ENCODE measurements at regions not wholly inside any gene's neighbourhood (a gene's known extent, or its start where the extent isn't known, plus 50 kb on each side); places are given as distances from the start of the nearest gene placed in this dataset.

GRCh38 chr5:26553079-26553478 lies 485.3 kb downstream of the CDH9 start:
- DNase-seq (ENCODE audit: low spot score), result no peak
- TF ChIP-seq EZH2phosphoT487 (IDR thresholded peaks at IDR 0.05; ENCODE audit: low read depth, severe bottlenecking, unreplicated experiment) (no peak), CTCF (IDR thresholded peaks at IDR 0.05; ENCODE audit: poor library complexity) (no peak), EZH2 (IDR thresholded peaks at IDR 0.05; ENCODE audit: borderline replicate concordance) (no peak)
- no peaks in the 10 kb centered on the region for H3K79me2 ChIP-seq
- H3K9me3 ChIP-seq (ENCODE audit: low read depth), result no peaks in the 10 kb centered on the region
- H2AFZ ChIP-seq, result no peak overlapping the region
- 82% methylated on average over 2 of the region's 2 CpGs for whole genome bisulfite sequencing (ENCODE audit: low lambda C conversion rate, missing lambda C conversion rate)
- H3K36me3 ChIP-seq (replicated peaks; ENCODE audit: insufficient read depth, low read depth), result no peaks in the 10 kb centered on the region
- H3K4me1 ChIP-seq (ENCODE audit: insufficient read depth), result no peaks in the 10 kb centered on the region
- no peak overlapping the region for H3K4me3 ChIP-seq
- no peak overlapping the region for H3K4me2 ChIP-seq
- no peaks in the 10 kb centered on the region for H4K20me1 ChIP-seq (ENCODE audit: insufficient read depth, poor library complexity, severe bottlenecking)
- H3K27ac ChIP-seq, result no peak overlapping the region
- H3K27me3 ChIP-seq, result no peaks in the 10 kb centered on the region
- no peaks in the 10 kb centered on the region for H3K9me2 ChIP-seq (replicated peaks; ENCODE audit: insufficient read depth)

- Histone ChIP-seq H3K9me3 (ENCODE audit: low read depth) (no peaks in the 10 kb centered on the region), H3K9me2 (replicated peaks; ENCODE audit: insufficient read depth) (no peaks in the 10 kb centered on the region), H4K20me1 (ENCODE audit: insufficient read depth, poor library complexity, severe bottlenecking) (no peaks in the 10 kb centered on the region), H3K4me3 (no peak overlapping the region), H2AFZ (no peak overlapping the region), H3K27ac (no peak overlapping the region), H3K4me2 (no peak overlapping the region), H3K27me3 (no peaks in the 10 kb centered on the region), H3K79me2 (no peaks in the 10 kb centered on the region), H3K4me1 (ENCODE audit: insufficient read depth) (no peaks in the 10 kb centered on the region), H3K36me3 (replicated peaks; ENCODE audit: insufficient read depth, low read depth) (no peaks in the 10 kb centered on the region)
- DNase-seq (ENCODE audit: low spot score), result no peak
- 93% methylated on average over 1 of the region's 1 CpG for WGBS (ENCODE audit: low lambda C conversion rate, missing lambda C conversion rate)
- no peak for TF ChIP-seq EZH2phosphoT487 (IDR thresholded peaks at IDR 0.05; ENCODE audit: low read depth, severe bottlenecking, unreplicated experiment)
- no peak for TF ChIP-seq EZH2 (IDR thresholded peaks at IDR 0.05; ENCODE audit: borderline replicate concordance)
- no peak for TF ChIP-seq CTCF (IDR thresholded peaks at IDR 0.05; ENCODE audit: poor library complexity)
Measured at GRCh38 chr5:26543987-26544386, 494.4 kb downstream of the CDH9 start.

- H3K9me3 ChIP-seq (ENCODE audit: low read depth), result no peaks in the 10 kb centered on the region
- H3K4me3 ChIP-seq, result no peak overlapping the region
- H3K4me2 ChIP-seq, result no peak overlapping the region
- WGBS (ENCODE audit: low lambda C conversion rate, missing lambda C conversion rate), result 91% methylated on average over 1 of the region's 1 CpG
- H3K36me3 ChIP-seq (replicated peaks; ENCODE audit: insufficient read depth, low read depth), result no peaks in the 10 kb centered on the region
- no peaks in the 10 kb centered on the region for H3K79me2 ChIP-seq
- no peak for TF ChIP-seq EZH2phosphoT487 (IDR thresholded peaks at IDR 0.05; ENCODE audit: low read depth, severe bottlenecking, unreplicated experiment)
- no peak for TF ChIP-seq EZH2 (IDR thresholded peaks at IDR 0.05; ENCODE audit: borderline replicate concordance)
- no peak for TF ChIP-seq CTCF (IDR thresholded peaks at IDR 0.05; ENCODE audit: poor library complexity)
- H3K27ac ChIP-seq, result no peak overlapping the region
- no peaks in the 10 kb centered on the region for H3K4me1 ChIP-seq (ENCODE audit: insufficient read depth)
- no peaks in the 10 kb centered on the region for H3K27me3 ChIP-seq
- no peak for DNase-seq (ENCODE audit: low spot score)
- H2AFZ ChIP-seq, result no peak overlapping the region
- no peaks in the 10 kb centered on the region for H4K20me1 ChIP-seq (ENCODE audit: insufficient read depth, poor library complexity, severe bottlenecking)
- no peaks in the 10 kb centered on the region for H3K9me2 ChIP-seq (replicated peaks; ENCODE audit: insufficient read depth)
Measured at GRCh38 chr5:26538226-26538625, 500.2 kb downstream of the CDH9 start.

- TF ChIP-seq EZH2 (IDR thresholded peaks at IDR 0.05; ENCODE audit: borderline replicate concordance) (no peak), EZH2phosphoT487 (IDR thresholded peaks at IDR 0.05; ENCODE audit: low read depth, severe bottlenecking, unreplicated experiment) (no peak), CTCF (IDR thresholded peaks at IDR 0.05; ENCODE audit: poor library complexity) (no peak)
- no peaks in the 10 kb centered on the region for H4K20me1 ChIP-seq (ENCODE audit: insufficient read depth, poor library complexity, severe bottlenecking)
- H3K4me3 ChIP-seq, result no peak overlapping the region
- no peaks in the 10 kb centered on the region for H3K27me3 ChIP-seq
- H3K27ac ChIP-seq, result no peak overlapping the region
- no peak overlapping the region for H2AFZ ChIP-seq
- H3K9me2 ChIP-seq (replicated peaks; ENCODE audit: insufficient read depth), result no peaks in the 10 kb centered on the region
- no peak for DNase-seq (ENCODE audit: low spot score)
- WGBS (ENCODE audit: low lambda C conversion rate, missing lambda C conversion rate), result 51% methylated on average over 3 of the region's 3 CpGs
- no peaks in the 10 kb centered on the region for H3K36me3 ChIP-seq (replicated peaks; ENCODE audit: insufficient read depth, low read depth)
- no peaks in the 10 kb centered on the region for H3K79me2 ChIP-seq
- H3K4me1 ChIP-seq (ENCODE audit: insufficient read depth), result no peaks in the 10 kb centered on the region
- no peaks in the 10 kb centered on the region for H3K9me3 ChIP-seq (ENCODE audit: low read depth)
- no peak overlapping the region for H3K4me2 ChIP-seq
Measured at GRCh38 chr5:26535215-26535614, 503.2 kb downstream of the CDH9 start.

Data from hepatocyte (in vitro differentiated cells).